GM12878 (cell line): ENCODE measurements at regions not wholly inside any gene's neighbourhood (a gene's known extent, or its start where the extent isn't known, plus 50 kb on each side); places are given as distances from the start of the nearest gene placed in this dataset.

ENCODE experiments used
- ATAC-seq: fragments of 200-7000 bp; cut with Tn5 transposase; 3 replicates; pipeline ENCODE4 v1.9.1; 2020; ENCODE audit warnings: mild to moderate bottlenecking, moderate library complexity
- BruUV-seq: library from RNA; stranded (reverse); fragments of 400-500 nt; replicated peaks from 2 replicates; lab custom pipeline; 2021; lab: Mats Ljungman, UMichigan
- CTCF ChIA-PET: fragments of 300-600 bp; sonication (Branson Sonifier 250); formaldehyde crosslinking; extraction: SDS; loops from one replicate; lab custom pipeline; 2021; ENCODE audit warnings: inconsistent platforms; lab: Yijun Ruan, JAX
- POLR2A ChIA-PET: fragments of 350-600 bp; formaldehyde crosslinking; extraction: SDS; loops from one replicate; lab custom pipeline; 2021; ENCODE audit warnings: inconsistent platforms; lab: Charles Lee
- RAD21 ChIA-PET: fragments of 300-600 bp; sonication (Branson Sonifier 250); formaldehyde crosslinking; loops from one replicate; lab custom pipeline; 2023; ENCODE audit warnings: antibody characterized with exemption; ENCODE audit not compliant: unreplicated experiment; lab: Charles Lee
- SMC1A ChIA-PET: fragments of 300-600 bp; sonication (Branson Sonifier 250); formaldehyde crosslinking; loops from one replicate; lab custom pipeline; 2023; ENCODE audit not compliant: unreplicated experiment, uncharacterized antibody; lab: Charles Lee
- DNase-seq: peaks from one replicate; pipeline ENCODE4 v3.0.0-alpha.2; 2011; ENCODE audit warnings: low read depth, low spot score
- FAIRE-seq: peaks from 3 replicates; lab custom pipeline; 2011; peaks lifted over from hg19 to GRCh38; lab: Jason Lieb, UNC
- H2AFZ ChIP-seq: 2 replicates; pipeline ENCODE4 v1.6.0; 2011; ENCODE audit warnings: low read depth, low read length, control low read depth; ENCODE audit not compliant: control insufficient read depth
- H3K27ac ChIP-seq: 2 replicates; pipeline ENCODE4 v1.5.1; 2011; ENCODE audit warnings: control low read depth; ENCODE audit not compliant: control insufficient read depth, insufficient read depth
- H3K27me3 ChIP-seq, 2 experiments: replicated peaks in 1 of 2; 2 replicates each; pipeline versions ENCODE4 v1.6.0 to v1.6.1; 2011; ENCODE audit warnings: low read length in 1 of 2; ENCODE audit not compliant: control insufficient read depth in 2 of 2, insufficient read depth in 2 of 2
- H3K36me3 ChIP-seq, 2 experiments: 2 replicates each; pipeline ENCODE4 v1.5.1; 2011; ENCODE audit warnings: low read length in 1 of 2; ENCODE audit not compliant: control insufficient read depth in 2 of 2, insufficient read depth in 2 of 2
- H3K4me1 ChIP-seq: 2 replicates; pipeline ENCODE4 v1.6.1; 2011; ENCODE audit warnings: mild to moderate bottlenecking, low read length, moderate library complexity, mixed read lengths; ENCODE audit not compliant: control insufficient read depth, insufficient read depth
- H3K4me2 ChIP-seq: 2 replicates; pipeline ENCODE4 v1.6.0; 2011; ENCODE audit warnings: control low read depth; ENCODE audit not compliant: control insufficient read depth, insufficient read depth
- H3K4me3 ChIP-seq: fragments of 200-600 bp; sonication (generic); 2 replicates; pipeline ENCODE4 v1.5.1; 2016
- H3K79me2 ChIP-seq: 2 replicates; pipeline ENCODE4 v1.6.0; 2011; ENCODE audit warnings: low read length; ENCODE audit not compliant: control insufficient read depth, insufficient read depth
- H3K9ac ChIP-seq: 2 replicates; pipeline ENCODE4 v1.8.0; 2011; ENCODE audit warnings: low read length, control low read depth, mixed read lengths; ENCODE audit not compliant: control insufficient read depth, insufficient read depth
- H3K9me3 ChIP-seq: replicated peaks from 3 replicates; pipeline ENCODE4 v1.5.1; 2011; ENCODE audit warnings: mild to moderate bottlenecking, low read length; ENCODE audit not compliant: control insufficient read depth, insufficient read depth
- H4K20me1 ChIP-seq: 2 replicates; pipeline ENCODE4 v1.6.0; 2011; ENCODE audit not compliant: control insufficient read depth, insufficient read depth
- BCLAF1 ChIP-seq: fragments of 450-650 bp; IDR thresholded peaks from 2 replicates; pipeline ENCODE4 v1.6.1; 2017; ENCODE audit warnings: antibody characterized with exemption, mild to moderate bottlenecking, moderate library complexity
- BHLHE40 ChIP-seq, 2 experiments: fragments of 450-650 bp in 1 of 2; IDR thresholded peaks; 2 replicates each; pipeline ENCODE4 v1.6.1; 2011 to 2017; ENCODE audit warnings: low read depth in 2 of 2, borderline replicate concordance in 1 of 2, improper control_type of control experiment in 1 of 2, low read length in 1 of 2, mild to moderate bottlenecking in 1 of 2
- E2F8 ChIP-seq: fragments of 450-650 bp; IDR thresholded peaks from 2 replicates; pipeline ENCODE4 v1.6.1; 2018; ENCODE audit warnings: mild to moderate bottlenecking, low read depth, moderate library complexity; ENCODE audit not compliant: partially characterized antibody
- ETV6 ChIP-seq, 2 experiments: fragments of 450-650 bp in 1 of 2; IDR thresholded peaks in 1 of 2; conservative IDR thresholded peaks in 1 of 2; 2 replicates each; pipeline ENCODE4 v1.6.1; 2014; ENCODE audit warnings: antibody characterized with exemption in 1 of 2, borderline replicate concordance in 1 of 2, low read depth in 1 of 2, mild to moderate bottlenecking in 1 of 2, moderate library complexity in 1 of 2
- HDAC2 ChIP-seq: fragments of 200-600 bp; sonication (generic); IDR thresholded peaks from 2 replicates; pipeline ENCODE4 v1.6.1; 2017
- HDGF ChIP-seq: fragments of 450-650 bp; IDR thresholded peaks from 2 replicates; pipeline ENCODE4 v1.6.1; 2016; ENCODE audit warnings: antibody characterized with exemption
- NFYA ChIP-seq: IDR thresholded peaks from 2 replicates; pipeline ENCODE4 v1.6.1; 2011; ENCODE audit warnings: low read depth, mild to moderate bottlenecking, low read length, improper control_type of control experiment, borderline replicate concordance
- NKRF ChIP-seq: fragments of 450-650 bp; conservative IDR thresholded peaks from 2 replicates; pipeline ENCODE4 v1.6.1; 2017; ENCODE audit warnings: mild to moderate bottlenecking, moderate library complexity
- NR2C1 ChIP-seq: fragments of 450-650 bp; IDR thresholded peaks from 2 replicates; pipeline ENCODE4 v1.6.1; 2017; ENCODE audit warnings: antibody characterized with exemption, mild to moderate bottlenecking, moderate library complexity
- SMAD1 ChIP-seq: fragments of 450-650 bp; IDR thresholded peaks from 2 replicates; pipeline ENCODE4 v1.6.1; 2018; ENCODE audit warnings: mild to moderate bottlenecking, low read depth; ENCODE audit not compliant: partially characterized antibody
- SRF ChIP-seq, 2 experiments: IDR thresholded peaks; 2 replicates each; pipeline ENCODE4 v1.6.1; 2011; ENCODE audit warnings: low read depth in 2 of 2, low read length in 2 of 2, mild to moderate bottlenecking in 1 of 2, moderate library complexity in 1 of 2
- TAF1 ChIP-seq: IDR thresholded peaks from 2 replicates; pipeline ENCODE4 v1.6.1; 2011; ENCODE audit warnings: mild to moderate bottlenecking, low read depth, low read length, borderline replicate concordance
- TCF7 ChIP-seq: IDR thresholded peaks from 2 replicates; pipeline ENCODE4 v1.6.1; 2014; ENCODE audit warnings: antibody characterized with exemption, borderline replicate concordance
- USF1 ChIP-seq: IDR thresholded peaks from 2 replicates; pipeline ENCODE4 v1.6.1; 2011; ENCODE audit warnings: borderline replicate concordance, low read depth, mild to moderate bottlenecking, moderate library complexity, mixed read lengths, low read length; ENCODE audit not compliant: insufficient read depth; ENCODE audit errors: extremely low read length
- ZNF24 ChIP-seq: fragments of 450-650 bp; IDR thresholded peaks from 2 replicates; pipeline ENCODE4 v1.6.1; 2017; ENCODE audit warnings: antibody characterized with exemption, mild to moderate bottlenecking
- ZSCAN29 ChIP-seq: fragments of 450-650 bp; IDR thresholded peaks from 2 replicates; pipeline ENCODE4 v1.6.1; 2017; ENCODE audit warnings: mild to moderate bottlenecking, moderate library complexity
- WGBS: methylation state at CpG from one replicate; pipeline ENCODE4 v1.1.6; 2016; ENCODE audit warnings: low lambda C conversion rate; ENCODE audit not compliant: insufficient replicate concordance, insufficient coverage; ENCODE audit errors: missing lambda C conversion rate; 5-methylcytosine and 5-hydroxymethylcytosine counted together
- in situ Hi-C: fragments of 300-500 bp; cut with MboI; formaldehyde crosslinking; loops from 9 replicates; pipeline ENCODE4 v1.14.3; 2018; ENCODE audit warnings: mixed read lengths
- intact Hi-C: fragments of 100-400 bp; cut with micrococcal nuclease; formaldehyde crosslinking; loops from one replicate; pipeline ENCODE4 v1.14.2; 2022; ENCODE audit not compliant: unreplicated experiment

DNA sequence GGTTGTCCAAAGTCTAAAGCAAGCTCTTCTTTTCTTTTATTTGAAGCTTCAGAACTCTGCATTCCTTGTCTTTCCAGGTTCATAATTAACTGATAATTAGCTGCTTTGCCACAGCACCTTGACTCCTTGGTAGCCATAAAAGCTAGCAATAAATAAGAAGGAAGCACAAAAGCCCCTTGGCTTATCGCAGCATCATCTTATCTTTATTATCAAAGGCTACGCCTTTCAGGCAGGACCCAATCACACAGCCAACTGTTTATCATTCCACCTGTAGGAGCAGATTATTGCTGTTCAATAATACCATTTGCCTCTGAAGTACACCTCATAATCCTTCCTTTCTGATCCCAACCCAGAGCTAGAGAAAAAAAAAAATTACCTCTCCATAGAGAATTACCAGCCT is 489.2 kb downstream of the SATB2 start:
- no peaks in the 10 kb centered on the region for H3K79me2 ChIP-seq
- H3K4me3 ChIP-seq = no peak overlapping the region
- H3K9ac ChIP-seq = no peak overlapping the region
- TF ChIP-seq SRF (IDR thresholded peaks at IDR 0.05; ENCODE audit: low read depth in 2 of 2, low read length in 2 of 2) = no peak
- TF ChIP-seq HDGF = no peak
- TF ChIP-seq NFYA = no peak
- TF ChIP-seq ETV6 (conservative IDR thresholded peaks at IDR 0.05 in 1 of 2, IDR thresholded peaks at IDR 0.05 in 1 of 2; ENCODE audit: borderline replicate concordance in 1 of 2, low read depth in 1 of 2) = no peak
- no peak for TF ChIP-seq NR2C1
- no peak for TF ChIP-seq TCF7
- no peak for TF ChIP-seq TAF1
- TF ChIP-seq HDAC2 = no peak
- no peak for TF ChIP-seq ZNF24
- TF ChIP-seq SMAD1 = no peak
- no peak for TF ChIP-seq ZSCAN29
- TF ChIP-seq BHLHE40 (IDR thresholded peaks at IDR 0.05; ENCODE audit: borderline replicate concordance in 1 of 2, low read depth in 2 of 2, low read length in 1 of 2) = no peak
- TF ChIP-seq NKRF = no peak
- no peak for TF ChIP-seq BCLAF1
- no peak for TF ChIP-seq USF1
- TF ChIP-seq E2F8 = no peak
- no peaks in the 10 kb centered on the region for H3K27me3 ChIP-seq
- no peaks in the 10 kb centered on the region for H3K36me3 ChIP-seq
- RAD21 ChIA-PET = no interaction called here
- H3K4me2 ChIP-seq = no peak overlapping the region
- H3K9me3 ChIP-seq = no peaks in the 10 kb centered on the region
- BruUV-seq = no TSS peak
- no peak overlapping the region for H2AFZ ChIP-seq
- DNase-seq (no peak), FAIRE-seq (no peak), ATAC-seq (no peak)
- in situ Hi-C loops (no loop called here), intact Hi-C loops (no loop called here)
- no peak overlapping the region for H3K27ac ChIP-seq
- POLR2A ChIA-PET = no interaction called here
- WGBS = 23% methylated on average over 2 of the region's 2 CpGs
- CTCF ChIA-PET = interaction anchor here (0.8 kb wide), 1 partner anchor 655 kb away, joined by 3 read pairs; no protein-coding TSS in a partner anchor
- H3K4me1 ChIP-seq = no peaks in the 10 kb centered on the region
- SMC1A ChIA-PET = interaction anchor here (0.6 to 0.7 kb wide), 2 partner anchors 187 to 707 kb away, joined by 3 read pairs; no protein-coding TSS in a partner anchor
- H4K20me1 ChIP-seq = no peaks in the 10 kb centered on the region
